Right lobe of liver (tissue), 6 donors: ENCODE measurements at regions not wholly inside any gene's neighbourhood (a gene's known extent, or its start where the extent isn't known, plus 50 kb on each side); places are given as distances from the start of the nearest gene placed in this dataset.

Experiments used
- ATAC-seq, 4 donors: fragments of 200-7000 bp; cut with Tn5 transposase; one replicate each; pipeline ENCODE4 v1.9.1; 2020; ENCODE audit warnings: mild to moderate bottlenecking in 4 of 4, moderate library complexity in 4 of 4
- DNase-seq, 3 donors: peaks; one replicate each; pipeline ENCODE4 v3.0.0-alpha.2; 2020
- H3K27ac ChIP-seq, 3 donors: fragments of 200-600 bp; one replicate each; pipeline ENCODE4 v1.8.0; 2022
- H3K27me3 ChIP-seq, 2 donors: fragments of 200-600 bp; one replicate each; pipeline ENCODE4 v1.8.0; 2022
- H3K36me3 ChIP-seq, 4 donors: fragments of 200-600 bp; sonication (generic) in 1 of 4; one replicate each; pipeline versions ENCODE4 v1.5.1 to v1.8.0; 2017 to 2022; ENCODE audit warnings: control low read depth in 1 of 4
- H3K4me1 ChIP-seq, 4 donors: fragments of 200-600 bp; sonication (generic) in 1 of 4; one replicate each; pipeline versions ENCODE4 v1.5.1 to v1.8.0; 2017 to 2022; ENCODE audit warnings: control low read depth in 1 of 4
- H3K4me3 ChIP-seq, 3 donors: fragments of 200-600 bp; one replicate each; pipeline ENCODE4 v1.8.0; 2022
- H3K9me3 ChIP-seq, 4 donors: fragments of 200-600 bp; sonication (generic) in 1 of 4; one replicate each; pipeline versions ENCODE4 v1.5.1 to v1.8.0; 2017 to 2022; ENCODE audit warnings: control low read depth in 1 of 4
- POLR2A ChIP-seq: fragments of 450-650 bp; IDR thresholded peaks from one replicate; pipeline ENCODE4 v1.6.1; 2017; ENCODE audit warnings: antibody characterized with exemption, mild to moderate bottlenecking
- WGBS: methylation state at CpG from one replicate; pipeline ENCODE4 v1.1.6; 2018; ENCODE audit warnings: low coverage, low lambda C conversion rate; ENCODE audit not compliant: insufficient coverage; ENCODE audit errors: missing lambda C conversion rate; 5-methylcytosine and 5-hydroxymethylcytosine counted together
- intact Hi-C, 2 donors: fragments of 100-400 bp; cut with DNase I; formaldehyde crosslinking; loops; one replicate each; pipeline versions ENCODE4 v1.11.2 to v1.14.1; 2022
- TF ChIP-seq, protein P1 (sequence below), 4 donors: fragments of 200-600 bp in 3 of 4; fragments of 450-650 bp in 1 of 4; IDR thresholded peaks; one replicate each; pipeline versions ENCODE4 v1.5.1 to v1.8.0; 2016 to 2022; ENCODE audit warnings: antibody characterized with exemption in 4 of 4, mild to moderate bottlenecking in 2 of 4
- donor health status: DM: no; HTN: yes; CAD: no.
- donor health status: DM: no; HTN: no; CAD: no.
- donor health status: DM: no; HTN: no; CAD: no.
- donor health status: DM: no; HTN: yes; CAD: no.
- donor health status: DM: no; HTN: yes; CAD: no.

DNA sequence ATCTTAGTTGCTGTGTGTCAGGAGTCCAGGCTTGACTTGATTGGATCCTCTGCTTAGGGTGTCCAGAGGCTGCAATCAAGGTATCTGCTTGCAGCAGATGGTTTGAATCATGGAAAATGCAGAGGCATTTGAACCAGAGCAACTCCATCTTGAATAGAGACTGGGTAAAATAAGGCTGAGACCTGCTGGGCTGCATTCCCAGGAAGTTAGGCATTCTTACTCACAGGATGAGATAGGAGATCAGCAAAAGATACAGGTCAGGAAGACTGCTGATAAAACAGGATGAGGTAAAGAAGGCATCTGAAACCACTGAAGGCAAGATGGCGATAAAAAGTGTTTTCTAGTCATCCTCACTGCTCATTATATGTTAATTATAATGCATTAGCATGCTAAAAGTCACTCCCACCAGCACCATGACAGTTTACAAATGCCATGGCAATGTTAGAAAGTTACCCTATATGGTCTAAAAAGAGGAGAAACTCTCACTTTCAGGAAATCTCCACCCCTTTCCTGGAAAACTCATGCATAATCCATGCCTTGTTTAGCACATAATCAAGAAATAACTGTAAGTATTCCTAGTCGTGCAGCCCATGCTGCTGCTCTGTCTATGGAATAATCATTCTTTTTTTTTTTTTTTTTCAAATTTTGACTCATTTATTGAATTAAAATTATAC, 218.3 kb upstream of the CPNE8 start:
- ATAC-seq (no peak), DNase-seq (no peak)
- H3K4me3 ChIP-seq: no peak overlapping the region
- TF ChIP-seq, protein P1, sequence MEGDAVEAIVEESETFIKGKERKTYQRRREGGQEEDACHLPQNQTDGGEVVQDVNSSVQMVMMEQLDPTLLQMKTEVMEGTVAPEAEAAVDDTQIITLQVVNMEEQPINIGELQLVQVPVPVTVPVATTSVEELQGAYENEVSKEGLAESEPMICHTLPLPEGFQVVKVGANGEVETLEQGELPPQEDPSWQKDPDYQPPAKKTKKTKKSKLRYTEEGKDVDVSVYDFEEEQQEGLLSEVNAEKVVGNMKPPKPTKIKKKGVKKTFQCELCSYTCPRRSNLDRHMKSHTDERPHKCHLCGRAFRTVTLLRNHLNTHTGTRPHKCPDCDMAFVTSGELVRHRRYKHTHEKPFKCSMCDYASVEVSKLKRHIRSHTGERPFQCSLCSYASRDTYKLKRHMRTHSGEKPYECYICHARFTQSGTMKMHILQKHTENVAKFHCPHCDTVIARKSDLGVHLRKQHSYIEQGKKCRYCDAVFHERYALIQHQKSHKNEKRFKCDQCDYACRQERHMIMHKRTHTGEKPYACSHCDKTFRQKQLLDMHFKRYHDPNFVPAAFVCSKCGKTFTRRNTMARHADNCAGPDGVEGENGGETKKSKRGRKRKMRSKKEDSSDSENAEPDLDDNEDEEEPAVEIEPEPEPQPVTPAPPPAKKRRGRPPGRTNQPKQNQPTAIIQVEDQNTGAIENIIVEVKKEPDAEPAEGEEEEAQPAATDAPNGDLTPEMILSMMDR (IDR thresholded peaks at IDR 0.05): no peak
- no peak for TF ChIP-seq POLR2A
- no peaks in the 10 kb centered on the region for H3K36me3 ChIP-seq
- H3K27ac ChIP-seq: no peak overlapping the region
- H3K4me1 ChIP-seq: no peaks in the 10 kb centered on the region
- 39% methylated on average over 2 of the region's 2 CpGs for WGBS
- no peaks in the 10 kb centered on the region for H3K9me3 ChIP-seq
- intact Hi-C loops: no loop called here
- H3K27me3 ChIP-seq: no peaks in the 10 kb centered on the region

DNA sequence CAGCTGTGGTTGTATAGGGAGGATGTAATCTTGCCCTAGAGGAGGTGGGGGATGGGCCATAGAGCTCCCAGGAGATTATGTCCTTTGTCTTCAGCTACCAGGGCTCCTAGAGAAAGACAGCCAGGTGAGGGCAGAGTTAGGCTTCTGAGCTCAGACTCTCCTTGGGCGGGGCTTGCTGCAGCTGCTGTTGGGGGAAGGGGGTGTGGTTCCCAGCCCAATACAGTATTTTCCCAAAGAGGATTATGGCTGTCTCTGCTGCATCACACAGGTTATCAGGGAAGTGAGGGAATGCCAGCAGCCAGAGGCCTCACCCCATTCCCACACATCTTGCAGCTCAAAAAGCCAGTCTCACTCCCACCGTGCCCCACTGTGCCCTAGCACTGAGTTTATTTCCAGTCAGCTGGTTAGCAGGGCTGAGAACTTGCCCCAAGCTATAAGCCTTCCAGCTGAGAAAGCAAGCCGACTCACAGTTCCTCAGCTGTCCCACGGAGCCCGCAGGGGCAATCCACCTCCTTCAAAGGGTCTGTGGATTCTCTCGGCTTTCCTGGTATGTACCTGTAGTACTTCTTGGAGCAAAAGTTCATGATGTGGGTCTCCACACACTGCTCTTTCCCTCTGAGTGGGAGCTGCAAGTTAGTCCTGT, 217.3 kb upstream of the CPNE8 start:
- ATAC-seq: no peak
- 23% methylated on average over 4 of the region's 6 CpGs for WGBS
- Histone ChIP-seq H3K9me3 (no peaks in the 10 kb centered on the region), H3K4me1 (no peaks in the 10 kb centered on the region), H3K27ac (no peak overlapping the region), H3K36me3 (no peaks in the 10 kb centered on the region), H3K4me3 (no peak overlapping the region), H3K27me3 (no peaks in the 10 kb centered on the region)
- DNase-seq: no peak
- intact Hi-C loops: no loop called here
- TF ChIP-seq, protein P1 (IDR thresholded peaks at IDR 0.05): no peak
- no peak for TF ChIP-seq POLR2A

- H3K36me3 ChIP-seq: no peaks in the 10 kb centered on the region
- TF ChIP-seq, protein P1 (IDR thresholded peaks at IDR 0.05): no peak
- no peak for TF ChIP-seq POLR2A
- H3K9me3 ChIP-seq: no peaks in the 10 kb centered on the region
- H3K4me3 ChIP-seq: no peak overlapping the region
- intact Hi-C loops: no loop called here
- no peak for DNase-seq
- WGBS: 76% methylated on average over 2 of the region's 2 CpGs
- H3K27me3 ChIP-seq: no peaks in the 10 kb centered on the region
- no peaks in the 10 kb centered on the region for H3K4me1 ChIP-seq
- ATAC-seq: no peak
- no peak overlapping the region for H3K27ac ChIP-seq
These were observed 211.5 kb upstream of the CPNE8 start for GRCh38 chr12:39116861-39117260.

GRCh38 chr12:39112064-39112463, 206.7 kb upstream of the CPNE8 start:
- TF ChIP-seq, protein P1 (IDR thresholded peaks at IDR 0.05): no peak
- TF ChIP-seq POLR2A: no peak
- ATAC-seq (no peak), DNase-seq (no peak)
- Histone ChIP-seq H3K4me3 (no peak overlapping the region), H3K9me3 (no peaks in the 10 kb centered on the region), H3K4me1 (no peaks in the 10 kb centered on the region), H3K27ac (no peak overlapping the region), H3K36me3 (no peaks in the 10 kb centered on the region), H3K27me3 (no peaks in the 10 kb centered on the region)
- intact Hi-C loops: no loop called here
- whole genome bisulfite sequencing: 46% methylated on average over 3 of the region's 5 CpGs
